ENCODE measurements at regions not wholly inside any gene's neighbourhood (a gene's known extent, or its start where the extent isn't known, plus 50 kb on each side); places are given as distances from the start of the nearest gene placed in this dataset.
A peak's percentile ranks its signal among the peaks of the same experiment; 100 is the strongest.

GRCh38 chr1:5646486-5647149 lies 345.6 kb downstream of the NPHP4 start:
- Mint-ChIP-seq H3K27ac (ENCODE audit: unreplicated experiment) (peak overlapping the region; percentile 67), H3K4me3 (ENCODE audit: unreplicated experiment) (no peak overlapping the region), H3K36me3 (ENCODE audit: insufficient read depth, unreplicated experiment) (no peaks in the 10 kb centered on the region), H3K9me3 (ENCODE audit: unreplicated experiment) (peaks cover 8% of the 10 kb centered on the region), H3K4me1 (ENCODE audit: low read depth, unreplicated experiment) (peaks cover 14% of the 10 kb centered on the region), H3K27me3 (ENCODE audit: insufficient read depth, unreplicated experiment) (no peaks in the 10 kb centered on the region)
- CTCF ChIA-PET: interaction anchor here (1.7 kb wide), 1 partner anchor 99 kb away, joined by 5 read pairs; no protein-coding TSS in a partner anchor
- TF ChIP-seq CTCF (IDR thresholded peaks at IDR 0.05; ENCODE audit: insufficient read depth in 1 of 2, low read depth in 1 of 2, low read length in 1 of 2, severe bottlenecking in 1 of 2, unreplicated experiment in 1 of 2): no peak
- DNase-seq: no peak
- H3K4me1 ChIP-seq: peaks cover 24% of the 10 kb centered on the region
- H3K4me3 ChIP-seq (ENCODE audit: low read depth, low read length): no peak overlapping the region
- no peaks in the 10 kb centered on the region for H3K36me3 ChIP-seq (ENCODE audit: control insufficient read depth, insufficient read depth, low read length)
- no peaks in the 10 kb centered on the region for H3K27me3 ChIP-seq (replicated peaks; ENCODE audit: control insufficient read depth, insufficient read depth, low read length)
- no TSS peak for BruUV-seq (replicated peaks)
- POLR2A ChIA-PET: no interaction called here
- H3K9me3 ChIP-seq: 0 out of 2 replicates have a peak, but pooled peaks cover 5% of the 10 kb centered on the region
- intact Hi-C loops (cut with micrococcal nuclease; ENCODE audit: unreplicated experiment): loop anchor here (5.0 kb wide), 1 partner anchor 71 kb away; no protein-coding TSS in a partner anchor

- Mint-ChIP-seq H3K9me3 (ENCODE audit: unreplicated experiment) (peaks cover 8% of the 10 kb centered on the region), H3K27ac (ENCODE audit: unreplicated experiment) (peak overlapping the region; percentile 67), H3K36me3 (ENCODE audit: insufficient read depth, unreplicated experiment) (no peaks in the 10 kb centered on the region), H3K4me3 (ENCODE audit: unreplicated experiment) (no peak overlapping the region), H3K4me1 (ENCODE audit: low read depth, unreplicated experiment) (peaks cover 14% of the 10 kb centered on the region), H3K27me3 (ENCODE audit: insufficient read depth, unreplicated experiment) (no peaks in the 10 kb centered on the region)
- CTCF ChIA-PET: no interaction called here
- POLR2A ChIA-PET: no interaction called here
- H3K9me3 ChIP-seq: 0 out of 2 replicates have a peak, but pooled peaks cover 5% of the 10 kb centered on the region
- no peak for TF ChIP-seq CTCF (IDR thresholded peaks at IDR 0.05; ENCODE audit: insufficient read depth in 1 of 2, low read depth in 1 of 2, low read length in 1 of 2, severe bottlenecking in 1 of 2, unreplicated experiment in 1 of 2)
- H3K4me3 ChIP-seq (ENCODE audit: low read depth, low read length): no peak overlapping the region
- peaks cover 24% of the 10 kb centered on the region for H3K4me1 ChIP-seq
- no peaks in the 10 kb centered on the region for H3K27me3 ChIP-seq (replicated peaks; ENCODE audit: control insufficient read depth, insufficient read depth, low read length)
- DNase-seq: no peak
- intact Hi-C loops (cut with micrococcal nuclease; ENCODE audit: unreplicated experiment): loop anchor here (5.0 kb wide), 1 partner anchor 71 kb away; no protein-coding TSS in a partner anchor
- H3K36me3 ChIP-seq (ENCODE audit: control insufficient read depth, insufficient read depth, low read length): no peaks in the 10 kb centered on the region
- BruUV-seq (replicated peaks): no TSS peak
Observed at GRCh38 chr1:5645929-5646328, 346.3 kb downstream of the NPHP4 start.

GRCh38 chr1:5645135-5645399 lies 347.2 kb downstream of the NPHP4 start:
- ChIA-PET POLR2A (no interaction called here), CTCF (no interaction called here)

More at GRCh38 chr1:5645135-5645399, 347.2 kb downstream of the NPHP4 start:
- Mint-ChIP-seq H3K4me3 (ENCODE audit: unreplicated experiment) (no peak overlapping the region), H3K36me3 (ENCODE audit: insufficient read depth, unreplicated experiment) (no peaks in the 10 kb centered on the region), H3K4me1 (ENCODE audit: low read depth, unreplicated experiment) (peaks cover 14% of the 10 kb centered on the region), H3K9me3 (ENCODE audit: unreplicated experiment) (peaks cover 8% of the 10 kb centered on the region), H3K27me3 (ENCODE audit: insufficient read depth, unreplicated experiment) (no peaks in the 10 kb centered on the region), H3K27ac (ENCODE audit: unreplicated experiment) (no peak overlapping the region)
- intact Hi-C loops (cut with micrococcal nuclease; ENCODE audit: unreplicated experiment): loop anchor here (5.0 kb wide), 1 partner anchor 72 kb away; no protein-coding TSS in a partner anchor
- no peaks in the 10 kb centered on the region for H3K27me3 ChIP-seq (replicated peaks; ENCODE audit: control insufficient read depth, insufficient read depth, low read length)
- no peak for DNase-seq
- H3K36me3 ChIP-seq (ENCODE audit: control insufficient read depth, insufficient read depth, low read length): no peaks in the 10 kb centered on the region
- no peak overlapping the region for H3K4me3 ChIP-seq (ENCODE audit: low read depth, low read length)
- 0 out of 2 replicates have a peak, but pooled peaks cover 5% of the 10 kb centered on the region for H3K9me3 ChIP-seq
- BruUV-seq (replicated peaks): no TSS peak
- peaks cover 24% of the 10 kb centered on the region for H3K4me1 ChIP-seq
- TF ChIP-seq CTCF (IDR thresholded peaks at IDR 0.05; ENCODE audit: insufficient read depth in 1 of 2, low read depth in 1 of 2, low read length in 1 of 2, severe bottlenecking in 1 of 2, unreplicated experiment in 1 of 2): no peak

Measured in Caco-2 (cell line).